Right lung (tissue), 2 donors: ENCODE measurements at regions not wholly inside any gene's neighbourhood (a gene's known extent, or its start where the extent isn't known, plus 50 kb on each side); places are given as distances from the start of the nearest gene placed in this dataset.

Experiments used
- DNase-seq, 2 donors: peaks; one replicate each; pipeline ENCODE4 v3.0.0-alpha.2; 2013

DNA sequence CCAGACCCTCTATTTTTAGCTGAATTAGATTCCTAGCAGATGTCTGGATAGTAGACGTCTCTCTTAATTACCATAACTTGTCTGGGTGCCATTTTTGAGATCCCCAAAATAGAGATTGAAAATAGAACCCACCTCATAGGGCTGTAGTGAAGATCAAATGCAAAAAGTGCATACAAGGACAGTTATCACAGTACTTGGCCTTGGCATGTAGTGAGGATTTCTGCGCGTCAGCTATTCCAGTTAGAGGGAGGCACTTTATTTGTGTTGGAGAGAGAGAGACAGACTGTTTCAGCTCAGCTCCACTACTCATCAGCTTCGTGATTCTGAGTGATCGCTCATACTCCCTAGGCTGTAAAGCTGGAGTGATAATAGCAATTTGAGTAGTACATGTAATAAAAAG is 59.6 kb upstream of the CDH13 start:
- DNase-seq, result no peak

DNA sequence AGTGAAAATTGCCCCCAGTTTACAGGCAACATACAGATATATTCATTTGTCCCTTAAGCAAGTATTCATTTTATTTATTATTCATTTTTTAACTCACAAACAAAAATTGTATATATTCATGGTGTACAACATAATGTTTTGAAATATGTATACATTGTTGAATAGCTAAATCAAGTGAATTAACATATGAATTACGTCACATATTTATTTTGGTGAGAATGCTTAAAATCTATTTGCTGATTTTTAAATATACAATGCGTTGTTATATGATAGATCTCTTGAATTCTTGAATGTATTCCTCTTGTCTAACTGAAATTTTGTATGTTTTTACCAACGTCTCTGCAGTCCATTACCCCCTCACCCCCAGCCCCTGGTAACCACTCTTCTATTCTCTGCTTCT is 63.4 kb upstream of the CDH13 start:
- no peak for DNase-seq

DNA sequence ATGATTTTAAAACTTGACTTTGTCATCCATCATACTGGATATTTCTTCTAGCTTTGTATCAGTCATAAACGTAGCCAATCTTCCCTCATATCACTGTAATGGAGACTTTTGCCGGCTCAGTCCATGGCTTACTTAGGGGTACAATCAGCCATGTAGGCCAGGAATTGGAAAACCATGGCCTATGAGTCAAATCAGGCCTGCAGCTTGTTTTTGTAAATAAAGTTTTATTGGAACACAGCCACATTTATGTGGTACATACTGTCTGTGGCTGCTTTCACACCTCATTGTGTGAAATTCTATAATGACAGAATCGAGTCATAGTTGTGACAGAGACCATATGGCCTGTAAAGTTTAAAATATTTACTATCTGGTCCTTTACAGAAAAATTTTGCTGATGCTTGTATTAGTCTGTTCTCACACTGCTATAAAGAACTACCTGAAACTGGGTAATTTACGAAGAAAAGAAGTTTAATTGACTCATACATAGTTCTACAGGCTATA is 64.5 kb upstream of the CDH13 start:
- no peak for DNase-seq

DNA sequence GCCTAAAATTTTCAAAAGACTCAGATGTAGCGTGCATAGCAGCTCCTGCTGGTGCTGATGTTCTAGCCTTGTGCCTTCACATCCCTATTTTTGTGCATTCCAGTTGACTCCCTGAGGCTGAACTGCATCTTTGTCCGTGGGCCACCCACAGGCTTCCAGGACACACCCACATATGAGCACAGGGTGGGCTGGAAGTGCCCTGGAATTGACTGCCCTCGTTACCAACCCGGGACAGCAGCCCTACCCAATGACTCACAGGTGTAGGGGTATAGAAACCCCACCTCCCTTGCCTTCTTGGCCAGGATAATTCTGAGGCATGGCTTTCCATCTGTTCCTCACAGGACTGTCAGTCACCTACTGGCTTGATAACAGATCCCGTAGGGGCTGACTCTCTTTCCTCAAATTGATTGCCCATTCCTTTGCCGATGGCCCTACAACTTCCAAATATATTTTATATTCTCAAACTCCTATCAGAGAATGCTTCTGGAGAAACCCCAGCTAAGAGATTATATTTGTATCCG is 65.9 kb upstream of the CDH13 start:
- DNase-seq, result no peak

DNA sequence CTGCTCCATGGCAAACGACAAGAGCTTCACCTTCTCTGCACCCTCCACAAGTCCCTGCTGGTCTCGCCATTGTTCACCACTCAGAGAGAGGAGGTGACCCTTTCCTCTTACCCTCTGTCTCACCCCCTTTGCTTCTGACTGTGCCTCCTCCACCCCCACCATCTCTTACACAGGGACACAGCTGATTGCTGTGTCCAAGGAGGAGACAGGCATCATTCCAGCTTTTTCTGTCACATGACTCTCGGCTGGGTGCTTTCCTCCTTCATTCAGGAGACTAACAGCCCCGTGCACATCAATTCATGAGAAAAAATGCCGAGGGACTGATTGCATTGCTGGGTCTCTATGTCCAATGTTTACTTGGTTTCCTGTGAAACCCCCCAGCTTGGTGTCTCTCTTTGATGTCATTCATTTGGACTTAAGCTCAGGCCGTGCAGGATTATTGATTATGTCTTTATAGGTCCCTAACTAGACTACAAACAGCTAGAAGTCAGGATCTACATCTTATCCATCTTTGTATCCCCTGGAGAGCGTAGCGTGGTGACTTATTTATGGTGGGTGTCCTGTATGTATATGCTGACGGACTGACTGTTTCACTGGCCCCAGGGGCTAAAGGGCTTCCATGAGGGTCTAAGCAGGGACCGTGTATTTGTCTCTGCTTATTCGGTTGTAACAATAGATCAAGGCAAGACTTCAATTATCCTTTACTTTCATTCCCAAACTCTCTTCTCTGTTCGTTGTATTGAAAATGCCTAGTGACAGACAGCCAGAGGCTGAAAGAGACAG is 82.2 kb upstream of the CDH13 start:
- DNase-seq, result no peak

DNA sequence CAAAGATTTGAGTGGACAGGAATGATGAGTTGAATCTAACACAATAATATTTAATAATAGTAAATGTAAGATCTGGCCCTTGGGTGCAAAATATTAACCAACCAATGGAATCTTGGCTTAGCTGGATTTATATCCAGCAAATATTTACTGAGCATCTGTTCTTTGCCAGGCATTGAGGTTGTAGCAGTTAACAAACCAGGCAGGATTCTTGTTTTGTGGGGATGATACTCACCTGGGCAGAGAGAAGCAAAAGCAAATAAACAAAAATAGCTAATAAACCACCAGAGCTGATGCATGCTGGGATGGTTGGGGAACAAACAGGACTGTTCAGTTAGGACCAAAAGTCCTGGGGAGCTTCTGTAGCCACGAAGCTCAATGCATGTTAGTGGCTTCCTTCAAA is 84.1 kb upstream of the CDH13 start:
- no peak for DNase-seq

DNA sequence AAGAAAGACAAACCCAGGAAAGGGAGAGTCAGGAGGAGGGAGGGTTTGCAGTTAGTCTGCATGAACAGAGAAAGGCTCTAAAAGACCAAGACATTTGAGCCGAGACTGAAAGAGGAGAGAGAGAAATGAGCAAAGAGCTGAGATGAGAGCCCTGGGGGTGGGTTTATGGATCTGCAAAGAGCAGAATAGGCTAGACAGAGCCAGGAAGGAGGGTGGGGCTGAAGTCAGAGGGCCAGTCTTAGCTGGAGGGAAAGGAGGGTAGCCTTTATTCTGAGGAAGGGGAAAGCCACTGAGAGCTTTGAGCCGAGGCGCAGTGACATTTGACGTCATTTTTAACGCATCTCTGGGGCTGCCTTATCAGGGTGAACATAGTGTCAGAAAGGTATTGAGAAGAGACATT is 85.7 kb upstream of the CDH13 start:
- no peak for DNase-seq

DNA sequence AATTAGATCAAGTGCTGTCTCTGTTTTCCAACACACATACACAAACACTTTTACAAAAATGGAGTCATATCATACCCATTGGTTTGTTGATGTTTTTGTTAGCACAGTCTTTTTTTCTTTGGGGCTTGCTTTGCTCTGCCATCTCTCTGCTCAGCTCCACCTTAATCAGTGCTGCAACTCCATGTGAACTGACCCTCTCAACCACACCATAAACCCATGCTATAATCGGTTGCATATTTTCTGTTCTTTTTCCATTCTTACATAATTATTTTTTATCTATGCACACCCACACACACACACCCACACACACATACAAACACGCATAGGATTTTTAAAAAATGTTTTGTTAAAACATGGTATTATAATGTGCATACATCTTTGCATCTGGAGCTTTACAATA is 91.0 kb upstream of the CDH13 start:
- no peak for DNase-seq

DNA sequence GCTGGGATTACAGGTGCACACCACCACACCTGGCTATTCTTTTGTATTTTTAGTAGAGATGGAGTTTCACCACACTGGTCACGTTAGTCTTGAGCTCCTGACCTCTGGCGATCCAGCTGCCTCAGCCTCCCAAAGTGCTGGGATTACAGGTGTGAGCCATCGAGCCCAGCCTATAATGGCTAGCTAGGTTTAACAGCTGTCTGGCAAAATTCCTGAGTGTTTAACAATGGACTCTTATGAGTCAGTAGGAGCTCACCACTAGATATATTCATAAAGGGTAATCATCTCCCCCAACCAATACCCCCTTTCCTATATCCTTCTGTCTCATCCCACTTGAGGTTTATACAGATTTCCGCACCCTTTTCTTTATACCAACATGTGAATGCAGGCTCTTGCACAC is 91.5 kb upstream of the CDH13 start:
- DNase-seq, result no peak

DNA sequence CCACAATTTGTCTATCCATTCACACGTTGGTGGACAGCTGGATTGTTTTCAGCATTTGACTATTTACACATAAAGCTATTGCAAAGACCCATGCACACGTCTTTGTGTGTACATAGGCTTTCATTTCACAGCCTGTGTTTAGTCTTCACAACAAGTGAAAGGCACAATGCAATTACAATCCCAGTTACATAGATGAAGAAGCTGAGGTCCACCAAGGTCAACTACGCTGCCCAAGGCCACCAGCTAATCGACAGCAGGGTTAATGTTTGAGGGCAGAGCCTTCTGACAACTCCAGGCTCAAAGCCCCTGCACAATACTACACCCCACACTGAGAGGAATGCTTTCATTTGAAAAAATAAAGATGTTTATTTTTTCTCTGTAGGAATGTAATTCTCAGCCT is 93.6 kb upstream of the CDH13 start:
- DNase-seq, result no peak

DNA sequence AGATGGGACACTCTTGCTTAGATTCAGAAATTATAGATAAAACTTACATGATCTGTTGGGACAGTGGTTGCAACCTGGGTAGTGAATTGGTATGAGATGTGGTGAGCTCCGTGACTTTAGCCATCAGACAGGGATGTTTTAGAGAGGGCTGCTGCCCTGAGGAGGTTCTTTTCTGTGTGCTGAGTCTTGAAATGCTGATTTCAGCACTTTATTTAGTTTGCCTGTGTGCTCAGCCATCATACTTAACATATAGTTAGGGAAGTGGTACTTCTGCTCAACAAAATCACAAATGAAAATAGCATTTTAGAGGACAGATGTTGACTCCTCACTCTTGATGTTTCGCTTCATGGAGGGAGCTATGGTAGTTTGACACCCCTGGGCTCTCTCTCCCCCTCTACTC is 95.9 kb upstream of the CDH13 start:
- DNase-seq, result no peak

DNA sequence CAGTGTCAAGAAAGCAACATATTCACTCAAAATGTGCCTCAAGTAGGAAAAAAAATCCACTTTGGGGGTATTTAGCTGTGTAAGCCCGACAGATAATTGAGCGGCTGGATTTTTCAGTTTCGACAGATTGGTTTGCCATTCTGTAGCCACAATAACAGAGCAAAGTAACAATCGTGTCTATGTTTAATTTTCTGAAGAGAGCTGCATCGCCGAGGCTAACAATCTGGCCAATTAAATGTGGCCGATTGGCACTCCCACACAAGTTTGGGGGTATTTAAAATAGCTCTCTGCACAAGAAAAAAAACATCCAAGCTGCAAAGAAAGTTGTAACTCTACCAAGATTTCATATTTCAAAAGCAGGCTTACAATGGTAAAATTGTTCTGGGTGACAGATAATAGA is 99.7 kb upstream of the CDH13 start:
- DNase-seq, result no peak

DNA sequence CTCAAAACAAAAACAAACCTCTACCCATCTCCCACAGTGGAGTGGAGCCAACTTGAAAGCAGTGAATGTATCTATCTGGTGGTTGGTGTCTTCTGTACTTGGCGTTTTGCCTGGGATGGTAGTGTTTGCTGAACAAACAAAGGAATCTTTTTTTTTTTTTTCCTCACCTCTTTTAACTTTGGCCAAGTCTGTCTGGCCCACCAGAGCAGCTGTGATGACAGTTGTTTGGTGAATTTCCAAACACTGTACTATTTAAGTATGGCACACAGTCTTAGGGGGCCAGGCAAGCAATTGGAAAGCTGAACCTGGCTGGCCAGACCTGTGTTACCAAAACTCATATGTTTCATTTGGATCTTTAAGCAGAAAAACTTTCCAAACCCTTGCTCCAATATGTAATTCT is 101.8 kb upstream of the CDH13 start:
- DNase-seq, result no peak

DNA sequence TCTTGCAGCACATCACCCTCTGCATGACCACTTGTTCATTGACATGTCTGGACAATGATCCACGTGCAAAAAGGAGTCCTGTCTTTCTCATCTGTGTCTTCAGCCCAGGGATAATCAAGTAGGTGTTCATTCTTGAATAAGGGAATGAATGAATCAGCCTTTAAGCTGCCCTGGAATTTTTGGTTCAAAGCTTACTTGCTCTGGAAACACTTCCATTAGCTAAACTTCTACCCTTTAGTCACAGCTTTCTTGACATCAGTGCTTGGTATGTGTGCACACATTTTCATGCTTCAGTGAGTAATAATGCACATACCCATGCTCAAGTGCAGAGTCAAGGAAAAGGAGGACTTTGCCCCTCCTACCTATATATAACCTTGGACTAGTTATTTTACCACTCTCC is 103.0 kb upstream of the CDH13 start:
- DNase-seq, result no peak

DNA sequence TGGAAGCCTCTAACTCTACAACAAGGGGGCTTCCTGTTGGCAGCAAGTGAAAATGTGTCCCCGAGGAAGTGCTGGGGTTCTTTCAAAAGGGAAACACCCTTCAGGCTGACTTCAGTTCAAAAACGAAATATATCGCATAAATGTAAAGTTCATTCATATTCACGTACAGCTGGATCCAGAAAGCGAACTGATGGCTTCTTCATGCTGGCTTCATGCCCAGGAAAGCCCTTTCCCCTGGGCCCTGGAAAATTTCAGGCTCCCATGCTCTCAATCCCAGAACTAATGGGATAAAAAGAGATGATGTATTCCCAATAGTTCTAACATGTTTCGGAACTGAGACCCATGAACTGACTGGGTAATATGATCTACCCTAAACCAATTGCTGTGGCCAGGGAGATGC is 104.7 kb upstream of the CDH13 start:
- DNase-seq, result no peak

DNA sequence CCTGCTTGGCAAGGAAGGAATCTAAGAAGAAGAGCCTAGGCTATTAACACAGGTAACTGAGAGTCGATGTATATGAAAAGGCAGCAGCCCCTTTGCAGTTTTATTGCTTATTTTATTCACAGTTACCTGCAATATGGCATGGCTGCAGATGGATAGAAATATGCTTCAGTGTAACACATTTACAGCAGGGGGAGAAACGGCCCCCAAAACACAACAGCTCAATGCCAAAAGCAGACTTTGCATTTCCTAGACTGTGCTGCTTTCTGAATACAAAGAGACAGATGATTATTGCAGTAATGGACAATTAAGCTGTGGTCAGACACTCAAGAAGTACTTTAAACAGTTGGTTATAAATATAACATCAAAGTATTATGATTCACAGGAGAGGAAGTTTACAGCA is 108.0 kb upstream of the CDH13 start:
- no peak for DNase-seq

DNA sequence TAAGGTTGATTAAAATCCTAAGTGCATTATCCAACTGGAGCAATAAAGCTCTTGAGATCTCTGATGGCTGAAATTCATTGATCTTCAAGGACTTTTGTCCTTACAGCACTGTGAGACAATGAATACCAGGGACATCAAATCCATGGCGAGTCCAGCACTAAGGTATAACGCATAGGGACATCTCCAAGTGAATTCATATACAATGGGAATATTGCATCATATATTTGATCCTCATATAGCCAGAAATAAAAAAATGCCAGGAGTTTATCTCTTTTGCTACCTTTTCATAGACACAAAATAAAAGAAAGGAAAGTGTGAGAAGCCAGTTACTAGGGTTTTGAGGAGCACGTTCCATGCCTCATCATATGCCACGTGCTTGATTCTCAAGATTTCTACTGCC is 112.5 kb upstream of the CDH13 start:
- no peak for DNase-seq

DNA sequence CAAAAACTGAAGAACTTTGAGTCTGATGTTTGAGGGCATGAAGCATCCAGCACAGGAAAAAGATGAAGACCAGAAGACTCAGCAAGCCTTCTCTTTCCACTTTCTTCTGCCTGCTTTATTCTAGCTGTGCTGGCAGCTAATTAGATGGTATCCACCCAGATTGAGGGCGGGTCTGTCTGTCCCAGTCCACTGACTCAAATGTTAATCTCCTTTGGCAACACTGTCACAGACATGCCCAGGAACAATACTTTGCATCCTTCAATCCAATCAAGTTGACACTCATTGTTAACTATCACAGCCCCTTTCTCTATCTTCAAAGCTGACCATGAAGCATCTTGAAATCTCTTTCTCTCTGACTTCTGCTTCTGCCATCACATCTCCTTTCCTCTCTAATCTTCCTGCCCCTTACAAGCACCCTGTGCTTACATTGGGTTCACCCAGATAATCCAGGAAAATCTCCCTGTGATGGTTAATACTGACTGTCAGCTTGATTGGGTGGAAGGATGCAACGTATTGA is 115.9 kb upstream of the CDH13 start:
- DNase-seq, result no peak

DNA sequence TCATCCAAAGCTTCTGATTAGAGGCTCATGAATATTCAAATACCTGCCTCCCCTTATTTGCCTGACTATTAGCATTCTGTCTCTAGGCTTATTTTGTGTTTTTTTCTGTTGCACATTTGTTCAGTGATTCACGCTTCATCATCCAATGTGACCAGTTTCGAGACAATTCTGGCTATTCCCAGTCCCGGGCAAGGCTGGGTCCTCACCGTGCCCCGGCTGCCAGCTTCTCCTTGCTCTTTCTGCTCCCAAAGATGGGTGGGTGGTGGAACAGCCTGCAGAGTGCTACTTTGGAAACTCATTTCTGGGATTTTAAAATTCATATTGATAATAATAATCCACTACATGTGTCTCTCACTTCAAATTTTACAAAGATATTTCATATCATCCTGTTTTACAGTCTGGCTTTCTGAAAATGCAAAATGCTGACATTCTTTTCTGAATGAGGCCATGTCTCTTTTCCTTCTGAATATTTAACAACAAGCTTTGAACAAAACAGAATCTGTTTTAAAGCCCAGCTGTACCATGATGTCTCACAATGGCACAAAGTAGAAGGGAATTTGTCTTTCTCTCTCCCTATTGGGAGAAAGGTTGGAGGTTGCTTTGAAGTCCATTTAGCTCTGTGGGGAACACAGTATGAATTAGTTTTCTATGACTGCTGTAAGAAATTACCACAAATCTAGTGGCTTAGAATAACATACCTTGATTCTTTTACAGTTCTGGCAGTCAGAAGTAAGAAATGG is 116.9 kb upstream of the CDH13 start:
- no peak for DNase-seq

DNA sequence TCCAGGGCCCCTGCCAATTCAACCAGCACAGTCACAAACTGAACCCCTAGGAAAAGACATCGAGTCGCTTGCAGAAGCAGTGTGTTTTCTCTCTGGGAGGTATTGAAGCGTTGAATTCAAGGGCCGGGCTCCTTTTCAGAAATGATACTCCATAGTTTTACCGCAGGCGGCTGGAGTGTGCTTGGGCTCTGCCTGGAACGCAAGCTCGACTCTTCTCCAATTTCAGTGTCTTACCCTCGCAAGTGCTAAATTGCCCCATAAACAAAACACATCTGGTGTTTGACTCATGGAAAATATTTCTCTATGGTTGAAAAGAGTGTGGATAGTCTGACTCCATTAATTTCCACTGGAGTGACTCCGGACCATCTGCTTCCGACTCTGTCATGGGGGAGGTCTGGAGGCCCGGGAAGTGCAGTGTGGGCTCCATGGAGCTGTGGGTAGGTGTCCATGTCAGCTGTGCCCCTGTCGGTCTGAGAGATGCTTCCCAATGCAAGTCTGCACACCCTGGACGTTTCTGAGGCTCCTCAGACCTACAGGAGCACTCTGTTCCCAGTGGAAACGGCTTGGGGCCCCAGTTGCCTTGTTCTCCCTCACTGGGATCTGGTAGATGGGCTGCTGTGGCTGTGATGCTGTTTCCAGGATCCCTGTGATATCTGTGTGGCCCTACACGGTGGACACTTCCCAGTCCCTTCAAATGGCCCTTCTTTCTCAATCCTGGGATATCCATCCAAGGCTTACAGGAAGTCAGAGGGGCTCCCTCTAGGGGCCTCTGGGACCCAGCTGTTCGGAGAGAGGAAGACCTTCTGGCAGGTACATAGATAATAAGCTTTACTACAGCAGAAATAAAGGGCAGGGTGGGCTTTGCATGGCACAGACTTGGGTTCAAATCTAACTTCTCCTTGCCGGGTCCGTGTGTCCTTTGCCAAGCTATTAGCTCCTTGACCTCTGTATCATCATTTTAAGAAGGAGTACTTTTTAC is 119.8 kb upstream of the CDH13 start:
- peak; percentile 27 to 59 for DNase-seq

DNA sequence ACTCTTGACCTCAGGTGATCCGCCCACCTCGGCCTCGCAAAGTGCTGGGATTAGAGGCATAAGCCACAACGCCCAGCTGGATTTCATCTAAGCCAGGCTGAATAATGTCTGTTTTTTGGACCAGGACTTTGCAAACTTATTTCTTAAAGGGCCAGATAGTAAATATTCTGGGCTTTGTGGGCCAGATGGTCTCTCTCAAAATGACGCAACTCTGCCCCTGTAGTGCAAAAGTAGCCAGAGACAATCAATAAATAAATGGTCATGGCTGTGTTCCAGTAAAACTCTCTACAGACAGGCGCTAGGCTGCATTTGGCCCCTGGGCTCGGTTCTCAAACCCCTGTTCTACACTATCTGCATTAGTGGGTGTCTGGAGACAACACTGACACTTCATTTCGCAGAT is 121.9 kb upstream of the CDH13 start:
- DNase-seq, result peak; percentile 84 to 88

DNA sequence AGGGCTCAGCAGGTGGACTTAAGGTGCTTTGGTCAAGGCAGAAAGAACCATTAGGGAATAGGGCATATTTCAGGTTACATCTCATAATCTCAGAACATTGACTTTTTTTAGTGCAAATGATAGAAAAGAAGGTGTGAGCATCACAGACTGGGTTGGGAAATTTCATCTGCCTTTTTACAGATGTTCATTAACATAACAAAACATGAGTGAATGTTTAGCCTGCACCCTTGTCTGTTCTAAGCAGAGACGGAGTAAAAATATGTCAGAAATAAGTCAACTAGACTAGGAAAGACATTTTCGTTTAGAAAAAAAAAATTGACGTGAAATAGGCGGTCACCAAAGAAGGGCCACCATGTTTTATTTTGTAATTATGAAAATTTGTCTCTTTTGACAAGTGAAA is 127.5 kb upstream of the CDH13 start:
- DNase-seq, result no peak
